ENCODE measurements at regions not wholly inside any gene's neighbourhood (a gene's known extent, or its start where the extent isn't known, plus 50 kb on each side); places are given as distances from the start of the nearest gene placed in this dataset.

- BruUV-seq (replicated peaks), result no TSS peak
- peaks cover 6 to 18% of the 10 kb centered on the region in 2 experiments; a peak in 3 of 5 replicates for H3K27me3 ChIP-seq (ENCODE audit: control insufficient read depth in 1 of 2, insufficient read depth in 2 of 2, low read length in 2 of 2)
- H3K27ac ChIP-seq (ENCODE audit: extremely low read length, insufficient read depth, low read length), result no peak overlapping the region
- no peaks in the 10 kb centered on the region for H3K79me2 ChIP-seq (ENCODE audit: insufficient read depth, low read length)
- no peaks in the 10 kb centered on the region for H4K20me1 ChIP-seq (ENCODE audit: insufficient read depth, low read length)
- no peak overlapping the region; the same call in 1 of the 2 replicates for H3K4me2 ChIP-seq (ENCODE audit: low read depth, low read length)
- POLR2A ChIA-PET, result no interaction called here
- 3% methylated on average over 7 of the region's 10 CpGs for WGBS (ENCODE audit: low lambda C conversion rate)
- no peak for DNase-seq (ENCODE audit: low spot score)
- no peaks in the 10 kb centered on the region for H3K9me3 ChIP-seq (ENCODE audit: low read length)
- ATAC-seq, result no peak
- H3K36me3 ChIP-seq (replicated peaks in 1 of 2; ENCODE audit: control insufficient read depth in 1 of 2, insufficient read depth in 2 of 2, low read length in 2 of 2), result no peaks in the 10 kb centered on the region
- intact Hi-C loops (cut with micrococcal nuclease; ENCODE audit: unreplicated experiment), result no loop called here
- in situ Hi-C loops (cut with HindIII; ENCODE audit: extremely low pct_ligation_motif_present, low pct_unique_long_range_greater_than_20kb), result no loop called here
- no peak overlapping the region for H3K4me3 ChIP-seq (replicated peaks in 1 of 3; ENCODE audit: insufficient read depth in 1 of 3, low read depth in 2 of 3, low read length in 3 of 3)
- no peak for FAIRE-seq
- no peaks in the 10 kb centered on the region for H3K4me1 ChIP-seq (ENCODE audit: insufficient read depth, low read length)
- H2AFZ ChIP-seq (ENCODE audit: low read length), result no peak overlapping the region
- no peak overlapping the region for H3K9ac ChIP-seq (ENCODE audit: insufficient read depth, low read depth, low read length)
- TF ChIP-seq NONO (IDR thresholded peaks at IDR 0.05), result no peak
- no peak for TF ChIP-seq NONO (CRISPR knock-in tag; conservative IDR thresholded peaks at IDR 0.05)
- TF ChIP-seq, protein P1, sequence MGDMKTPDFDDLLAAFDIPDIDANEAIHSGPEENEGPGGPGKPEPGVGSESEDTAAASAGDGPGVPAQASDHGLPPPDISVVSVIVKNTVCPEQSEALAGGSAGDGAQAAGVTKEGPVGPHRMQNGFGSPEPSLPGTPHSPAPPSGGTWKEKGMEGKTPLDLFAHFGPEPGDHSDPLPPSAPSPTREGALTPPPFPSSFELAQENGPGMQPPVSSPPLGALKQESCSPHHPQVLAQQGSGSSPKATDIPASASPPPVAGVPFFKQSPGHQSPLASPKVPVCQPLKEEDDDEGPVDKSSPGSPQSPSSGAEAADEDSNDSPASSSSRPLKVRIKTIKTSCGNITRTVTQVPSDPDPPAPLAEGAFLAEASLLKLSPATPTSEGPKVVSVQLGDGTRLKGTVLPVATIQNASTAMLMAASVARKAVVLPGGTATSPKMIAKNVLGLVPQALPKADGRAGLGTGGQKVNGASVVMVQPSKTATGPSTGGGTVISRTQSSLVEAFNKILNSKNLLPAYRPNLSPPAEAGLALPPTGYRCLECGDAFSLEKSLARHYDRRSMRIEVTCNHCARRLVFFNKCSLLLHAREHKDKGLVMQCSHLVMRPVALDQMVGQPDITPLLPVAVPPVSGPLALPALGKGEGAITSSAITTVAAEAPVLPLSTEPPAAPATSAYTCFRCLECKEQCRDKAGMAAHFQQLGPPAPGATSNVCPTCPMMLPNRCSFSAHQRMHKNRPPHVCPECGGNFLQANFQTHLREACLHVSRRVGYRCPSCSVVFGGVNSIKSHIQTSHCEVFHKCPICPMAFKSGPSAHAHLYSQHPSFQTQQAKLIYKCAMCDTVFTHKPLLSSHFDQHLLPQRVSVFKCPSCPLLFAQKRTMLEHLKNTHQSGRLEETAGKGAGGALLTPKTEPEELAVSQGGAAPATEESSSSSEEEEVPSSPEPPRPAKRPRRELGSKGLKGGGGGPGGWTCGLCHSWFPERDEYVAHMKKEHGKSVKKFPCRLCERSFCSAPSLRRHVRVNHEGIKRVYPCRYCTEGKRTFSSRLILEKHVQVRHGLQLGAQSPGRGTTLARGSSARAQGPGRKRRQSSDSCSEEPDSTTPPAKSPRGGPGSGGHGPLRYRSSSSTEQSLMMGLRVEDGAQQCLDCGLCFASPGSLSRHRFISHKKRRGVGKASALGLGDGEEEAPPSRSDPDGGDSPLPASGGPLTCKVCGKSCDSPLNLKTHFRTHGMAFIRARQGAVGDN (CRISPR knock-in tag; IDR thresholded peaks at IDR 0.05), result peak; percentile 49
- TF ChIP-seq CREM (IDR thresholded peaks at IDR 0.05), result no peak
- no peak for TF ChIP-seq CREM (CRISPR knock-in tag; IDR thresholded peaks at IDR 0.05)
- TF ChIP-seq NAIF1 (CRISPR knock-in tag; IDR thresholded peaks at IDR 0.05; ENCODE audit: borderline replicate concordance), result no peak
- TF ChIP-seq ZNF878 (CRISPR knock-in tag; IDR thresholded peaks at IDR 0.05), result no peak
- no peak for TF ChIP-seq FOXK2 (IDR thresholded peaks at IDR 0.05)
- TF ChIP-seq PHF8 (CRISPR knock-in tag; IDR thresholded peaks at IDR 0.05), result no peak
- no peak for TF ChIP-seq ZNF317 (CRISPR knock-in tag; IDR thresholded peaks at IDR 0.05)
- TF ChIP-seq LCORL (IDR thresholded peaks at IDR 0.05), result no peak
- TF ChIP-seq LCORL (CRISPR knock-in tag; IDR thresholded peaks at IDR 0.05), result no peak
- CTCF ChIA-PET (ENCODE audit: low intra/inter-chr PET ratio, low total read pairs), result no interaction called here
These were observed 1191.9 kb downstream of the BRD1 start for GRCh38 chr22:48635816-48636215.

Measured in HepG2 (cell line).